H1 (cell line): ENCODE measurements at regions not wholly inside any gene's neighbourhood (a gene's known extent, or its start where the extent isn't known, plus 50 kb on each side); places are given as distances from the start of the nearest gene placed in this dataset.

Experiments used
- CTCF ChIA-PET: fragments of 300-600 bp; sonication (Branson Sonifier 250); formaldehyde crosslinking; loops from one replicate; lab custom pipeline; 2021; ENCODE audit not compliant: partially characterized antibody; lab: Charles Lee
- POLR2A ChIA-PET: fragments of 300-600 bp; sonication (Branson Sonifier 250); formaldehyde crosslinking; loops from one replicate; lab custom pipeline; 2021; ENCODE audit warnings: inconsistent platforms; ENCODE audit not compliant: partially characterized antibody; lab: Charles Lee
- DNase-seq, 2 experiments: peaks; one replicate each; pipeline versions ENCODE4 v3.0.0 to v3.0.0-alpha.2; 2010 to 2022; ENCODE audit warnings: low spot score in 2 of 2, low read depth in 1 of 2, mixed read lengths in 1 of 2
- FAIRE-seq: peaks from 2 replicates; lab custom pipeline; 2011; peaks lifted over from hg19 to GRCh38; lab: Jason Lieb, UNC
- H2AFZ ChIP-seq: 2 replicates; pipeline ENCODE4 v1.8.1; 2012; ENCODE audit warnings: low read length, inconsistent platforms
- H2AK5ac ChIP-seq: 2 replicates; pipeline ENCODE4 v1.6.1; 2013; ENCODE audit warnings: low read depth, low read length
- H2BK120ac ChIP-seq: replicated peaks from 2 replicates; pipeline ENCODE3; 2013; ENCODE audit warnings: low read depth, low read length, inconsistent platforms
- H2BK12ac ChIP-seq: 2 replicates; pipeline ENCODE4 v1.6.1; 2013; ENCODE audit warnings: low read depth, low read length
- H2BK15ac ChIP-seq: 2 replicates; pipeline ENCODE4 v1.6.1; 2013; ENCODE audit warnings: low read length
- H2BK20ac ChIP-seq: 2 replicates; pipeline ENCODE4 v1.6.1; 2013; ENCODE audit warnings: low read length
- H2BK5ac ChIP-seq: 2 replicates; pipeline ENCODE4 v1.6.1; 2013; ENCODE audit warnings: low read depth, low read length
- H3K14ac ChIP-seq: 2 replicates; pipeline ENCODE4 v1.6.1; 2013; ENCODE audit warnings: inconsistent platforms; ENCODE audit not compliant: insufficient read length
- H3K18ac ChIP-seq: 2 replicates; pipeline ENCODE4 v1.6.1; 2013; ENCODE audit warnings: low read length; ENCODE audit errors: extremely low read depth
- H3K23ac ChIP-seq: 2 replicates; pipeline ENCODE4 v1.6.1; 2013; ENCODE audit warnings: inconsistent platforms; ENCODE audit not compliant: insufficient read length
- H3K23me2 ChIP-seq: 2 replicates; pipeline ENCODE4 v1.6.1; 2013; ENCODE audit warnings: low read depth, low read length
- H3K27ac ChIP-seq: 2 replicates; pipeline ENCODE4 v1.6.1; 2011; ENCODE audit warnings: low read depth, low read length, inconsistent platforms
- H3K27me3 ChIP-seq, 4 experiments: replicated peaks in 1 of 4; 1 replicate in 1 of 4; 2 replicates in 3 of 4; pipeline versions ENCODE4 v1.6.1 to v1.8.1; 2011 to 2013; ENCODE audit warnings: low read length in 3 of 4, mild to moderate bottlenecking in 3 of 4, inconsistent platforms in 2 of 4, mixed read lengths in 2 of 4, moderate library complexity in 1 of 4; ENCODE audit not compliant: control insufficient read depth in 3 of 4, insufficient read depth in 3 of 4; ENCODE audit errors: extremely low read depth in 1 of 4
- H3K36me3 ChIP-seq, 4 experiments: 2 replicates each; pipeline versions ENCODE4 v1.6.1 to v1.8.1; 2011 to 2013; ENCODE audit warnings: mild to moderate bottlenecking in 4 of 4, low read length in 3 of 4, moderate library complexity in 2 of 4, control low read depth in 1 of 4, inconsistent platforms in 1 of 4; ENCODE audit not compliant: insufficient read depth in 4 of 4, control insufficient read depth in 2 of 4
- H3K4ac ChIP-seq: replicated peaks from 2 replicates; pipeline ENCODE3; 2013; ENCODE audit warnings: low read length, low read depth, mixed read lengths, inconsistent platforms; ENCODE audit not compliant: insufficient read length
- H3K4me1 ChIP-seq, 4 experiments: replicated peaks in 1 of 4; 1 replicate in 1 of 4; 2 replicates in 3 of 4; pipeline versions ENCODE4 v1.6.1 to v1.8.1; 2011 to 2013; ENCODE audit warnings: low read length in 3 of 4, inconsistent platforms in 2 of 4, mixed read lengths in 1 of 4; ENCODE audit not compliant: insufficient read depth in 4 of 4, control insufficient read depth in 3 of 4
- H3K4me2 ChIP-seq, 2 experiments: 2 replicates each; pipeline versions ENCODE4 v1.6.1 to v1.8.1; 2011 to 2013; ENCODE audit warnings: low read depth in 2 of 2, low read length in 2 of 2, control low read depth in 1 of 2, inconsistent platforms in 1 of 2, mild to moderate bottlenecking in 1 of 2; ENCODE audit not compliant: insufficient read depth in 1 of 2
- H3K4me3 ChIP-seq, 4 experiments: fragments of 200-600, 300-600 bp in 1 of 4; sonication (generic), shearing (Covaris generic), sonication (Bioruptor Twin) in 1 of 4; 2 replicates each; pipeline versions ENCODE4 v1.5.1 to v1.8.1; 2011 to 2016; ENCODE audit warnings: low read length in 4 of 4, low read depth in 3 of 4, control low read depth in 2 of 4, inconsistent platforms in 2 of 4, mild to moderate bottlenecking in 2 of 4, mixed read lengths in 1 of 4, moderate library complexity in 1 of 4; ENCODE audit not compliant: insufficient read depth in 2 of 4; ENCODE audit errors: extremely low read depth in 1 of 4
- H3K56ac ChIP-seq: replicated peaks from 2 replicates; pipeline ENCODE3; 2013; ENCODE audit warnings: low read depth, mild to moderate bottlenecking, mixed read lengths, low read length, inconsistent platforms; ENCODE audit not compliant: insufficient read length
- H3K79me1 ChIP-seq: 2 replicates; pipeline ENCODE4 v1.6.1; 2013; ENCODE audit warnings: low read depth, low read length, control low read depth
- H3K79me2 ChIP-seq, 2 experiments: 2 replicates each; pipeline versions ENCODE4 v1.6.1 to v1.8.1; 2012 to 2013; ENCODE audit warnings: low read length in 2 of 2, mild to moderate bottlenecking in 2 of 2, inconsistent platforms in 1 of 2; ENCODE audit not compliant: insufficient read depth in 2 of 2, control insufficient read depth in 1 of 2
- H3K9ac ChIP-seq, 4 experiments: replicated peaks in 1 of 4; 1 replicate in 1 of 4; 2 replicates in 3 of 4; pipeline versions ENCODE4 v1.6.1 to v1.8.1; 2011 to 2013; ENCODE audit warnings: low read depth in 3 of 4, low read length in 3 of 4, control low read depth in 2 of 4, mild to moderate bottlenecking in 2 of 4, moderate library complexity in 2 of 4, inconsistent platforms in 1 of 4; ENCODE audit errors: extremely low read depth in 1 of 4
- H3K9me3 ChIP-seq, 2 experiments: 2 replicates each; pipeline versions ENCODE4 v1.6.1 to v1.8.1; 2012 to 2013; ENCODE audit warnings: mild to moderate bottlenecking in 2 of 2, moderate library complexity in 2 of 2, control low read depth in 1 of 2, inconsistent platforms in 1 of 2, low read depth in 1 of 2, low read length in 1 of 2, mixed read lengths in 1 of 2; ENCODE audit not compliant: insufficient read depth in 2 of 2
- H4K20me1 ChIP-seq, 2 experiments: replicated peaks in 1 of 2; 2 replicates each; pipeline versions ENCODE3 to v1.8.1; 2011 to 2013; ENCODE audit warnings: inconsistent platforms in 2 of 2, low read length in 2 of 2, mild to moderate bottlenecking in 1 of 2; ENCODE audit not compliant: insufficient read depth in 2 of 2, control insufficient read depth in 1 of 2
- H4K5ac ChIP-seq: 2 replicates; pipeline ENCODE4 v1.6.1; 2013; ENCODE audit warnings: low read length, low read depth, mixed read lengths, inconsistent platforms; ENCODE audit not compliant: insufficient read length
- H4K8ac ChIP-seq: 2 replicates; pipeline ENCODE4 v1.8.0; 2013; ENCODE audit warnings: mild to moderate bottlenecking, moderate library complexity, low read length, inconsistent platforms; ENCODE audit not compliant: insufficient read depth; ENCODE audit errors: extremely low read depth
- H4K91ac ChIP-seq: replicated peaks from 2 replicates; pipeline ENCODE3; 2013; ENCODE audit warnings: low read length, mixed read lengths, inconsistent platforms; ENCODE audit not compliant: insufficient read length
- BACH1 ChIP-seq: IDR thresholded peaks from 2 replicates; pipeline ENCODE4 v1.6.1; 2012; ENCODE audit warnings: low read length, improper control_type of control experiment
- PHF8 ChIP-seq: fragments of 200-600 bp; sonication (generic); conservative IDR thresholded peaks from 2 replicates; pipeline ENCODE4 v1.7.1; 2012; ENCODE audit warnings: low read depth, mild to moderate bottlenecking, inconsistent platforms, low read length, moderate library complexity
- SIRT6 ChIP-seq: IDR thresholded peaks from one replicate; pipeline ENCODE4 v1.7.1; 2012; ENCODE audit warnings: low read length, inconsistent platforms
- SP2 ChIP-seq: IDR thresholded peaks from 2 replicates; pipeline ENCODE4 v1.6.1; 2012; ENCODE audit warnings: mild to moderate bottlenecking, low read length, inconsistent platforms

GRCh38 chr12:78431931-78432330 is 432.6 kb upstream of the SYT1 start:
- Histone ChIP-seq H3K27ac (no peak overlapping the region), H3K79me1 (no peaks in the 10 kb centered on the region), H3K56ac (no peak overlapping the region), H4K8ac (no peak overlapping the region), H2AFZ (no peak overlapping the region), H3K27me3 (no peaks in the 10 kb centered on the region), H3K79me2 (no peaks in the 10 kb centered on the region), H3K4me1 (no peaks in the 10 kb centered on the region), H3K23ac (no peak overlapping the region), H2BK120ac (no peak overlapping the region), H4K5ac (no peak overlapping the region), H3K4ac (no peak overlapping the region), H3K23me2 (no peaks in the 10 kb centered on the region), H2BK5ac (no peak overlapping the region), H4K20me1 (no peaks in the 10 kb centered on the region), H2AK5ac (no peak overlapping the region), H3K14ac (no peak overlapping the region), H4K91ac (no peak overlapping the region), H2BK20ac (no peak overlapping the region), H3K4me3 (no peak overlapping the region), H3K9me3 (no peaks in the 10 kb centered on the region), H2BK15ac (no peak overlapping the region), H3K4me2 (no peak overlapping the region), H3K18ac (no peak overlapping the region), H3K36me3 (no peaks in the 10 kb centered on the region), H2BK12ac (no peak overlapping the region), H3K9ac (no peak overlapping the region)
- ChIA-PET POLR2A (no interaction called here), CTCF (interaction anchor here (0.7 kb wide), 1 partner anchor 46 kb away, joined by 3 read pairs; no protein-coding TSS in a partner anchor)
- FAIRE-seq = no peak
- no peak for DNase-seq
- TF ChIP-seq SIRT6 (no peak), PHF8 (no peak), SP2 (no peak), BACH1 (no peak)
